ENCODE measurements at regions not wholly inside any gene's neighbourhood (a gene's known extent, or its start where the extent isn't known, plus 50 kb on each side); places are given as distances from the start of the nearest gene placed in this dataset.

DNA sequence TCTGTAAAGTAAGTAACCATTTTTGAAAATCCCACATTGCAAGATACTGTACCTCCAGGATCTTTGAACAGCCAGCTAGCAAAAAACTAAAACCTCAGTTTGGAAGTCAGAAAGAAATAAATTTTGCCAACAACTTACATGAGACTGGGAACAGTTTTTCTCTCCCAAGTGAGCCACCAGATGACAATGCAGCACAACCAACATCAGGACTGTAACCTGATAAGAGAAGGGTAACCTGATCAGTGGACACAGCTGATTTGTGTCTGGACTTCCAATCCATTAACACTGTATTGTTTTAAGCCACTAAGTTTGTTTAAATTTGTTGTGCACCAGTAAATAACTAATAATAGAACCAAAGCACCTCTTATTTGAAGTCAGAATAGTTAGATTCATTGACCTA lies 923.3 kb downstream of the FAT4 start:
- peak; percentile 11 for DNase-seq

DNA sequence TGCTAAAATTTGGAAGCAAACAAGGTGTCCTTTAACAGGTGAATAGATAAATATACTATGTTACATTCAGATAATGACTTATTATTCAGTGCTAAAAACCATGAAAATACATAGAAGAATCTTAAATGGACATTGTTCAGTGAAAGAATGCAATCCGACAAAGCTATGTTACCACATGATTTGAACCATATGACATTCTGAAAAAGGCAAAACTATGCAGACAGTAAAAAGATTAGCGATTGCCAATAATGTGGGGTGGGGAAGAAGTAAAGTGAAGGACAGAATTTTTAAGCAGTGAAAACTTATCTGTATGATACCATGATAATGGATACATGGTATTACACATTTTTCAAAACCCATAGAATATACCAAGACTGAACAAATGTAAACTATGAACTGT lies 926.9 kb downstream of the FAT4 start:
- no peak for DNase-seq

DNA sequence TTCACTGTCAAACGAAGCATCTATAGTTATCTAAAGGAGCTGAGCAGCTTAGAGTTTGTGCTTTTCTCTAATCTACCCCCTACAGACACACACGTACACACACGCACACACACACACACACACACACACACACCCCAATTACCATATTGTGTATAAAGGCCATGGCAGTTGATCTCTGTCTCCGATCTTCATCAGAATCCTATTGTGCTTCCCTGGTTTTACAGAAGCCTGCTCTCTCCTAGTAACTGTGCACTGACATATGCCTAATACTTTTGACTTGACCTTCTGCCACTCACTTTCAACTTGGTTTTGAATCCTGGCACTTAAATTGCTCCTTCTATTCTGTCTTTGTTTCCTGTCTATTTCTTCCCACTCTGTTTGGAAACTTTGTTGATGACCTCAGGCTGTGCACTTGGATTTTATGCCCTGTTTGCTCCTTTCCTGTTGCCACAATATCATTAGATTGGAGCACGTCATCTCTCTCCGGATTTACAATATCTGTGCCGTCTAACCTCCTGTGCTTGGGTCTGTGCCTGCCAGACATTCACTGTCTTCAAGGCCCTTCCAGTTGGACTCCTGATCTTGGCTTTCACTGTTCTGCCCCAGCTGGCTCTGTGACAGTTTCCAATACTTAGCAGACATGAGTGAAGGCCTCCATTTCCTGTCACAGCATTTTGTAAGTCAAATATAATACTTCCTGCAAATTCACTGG lies 928.1 kb downstream of the FAT4 start:
- no peak for DNase-seq

DNA sequence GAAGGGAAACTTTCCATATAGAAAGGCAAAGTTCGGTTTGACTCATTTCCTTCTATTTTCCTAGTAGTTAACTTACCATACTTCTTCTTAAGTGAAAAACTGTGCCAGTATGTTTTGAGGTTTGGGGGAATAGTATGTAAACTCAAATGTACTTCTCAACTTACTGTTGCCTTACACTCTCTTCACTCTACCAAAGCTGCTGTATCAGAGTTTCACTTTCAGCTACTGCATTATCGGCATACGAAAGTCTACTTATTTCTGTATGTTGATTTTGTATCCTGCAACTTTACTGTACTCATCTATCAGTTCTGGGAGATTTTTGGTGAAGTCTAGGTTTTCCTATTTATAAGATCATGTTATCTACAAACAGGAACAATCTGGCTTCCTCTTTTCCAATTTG lies 932.7 kb downstream of the FAT4 start:
- no peak for DNase-seq

DNA sequence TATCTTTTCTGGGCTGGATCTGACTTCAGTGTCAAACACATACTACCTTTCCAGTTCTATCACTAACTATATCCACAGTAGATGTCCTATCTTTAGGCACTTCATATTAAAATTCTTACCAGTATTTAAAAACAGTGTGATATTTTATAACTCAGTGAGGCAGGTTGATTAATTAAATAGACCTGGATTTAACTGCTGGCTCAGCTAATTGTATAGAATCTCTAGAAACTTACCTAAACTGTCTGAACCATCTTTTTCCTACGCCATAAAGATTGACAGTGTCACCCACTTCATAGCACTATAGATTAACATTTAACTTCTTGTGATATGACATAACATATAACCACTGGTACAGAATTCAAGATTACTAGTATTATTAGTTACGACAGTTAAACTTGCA lies 935.3 kb downstream of the FAT4 start:
- no peak for DNase-seq

DNA sequence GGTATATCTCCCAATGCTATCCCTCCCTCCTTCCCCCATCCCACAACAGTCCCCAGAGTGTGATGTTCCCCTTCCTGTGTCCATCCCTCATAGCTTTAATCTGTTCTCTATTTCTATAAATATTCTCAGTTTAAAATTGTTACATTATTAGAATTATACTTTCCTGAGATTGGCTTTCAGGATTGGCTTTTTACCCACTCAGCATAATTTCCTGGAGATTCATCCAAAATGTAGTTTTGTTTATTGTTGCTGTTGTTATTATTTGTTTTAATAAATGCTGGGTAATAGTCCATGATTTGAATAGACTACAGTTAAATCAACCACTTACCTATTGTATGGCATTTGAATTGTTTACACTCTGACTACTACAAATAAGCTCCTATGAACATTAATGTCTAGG lies 936.4 kb downstream of the FAT4 start:
- DNase-seq: no peak

DNA sequence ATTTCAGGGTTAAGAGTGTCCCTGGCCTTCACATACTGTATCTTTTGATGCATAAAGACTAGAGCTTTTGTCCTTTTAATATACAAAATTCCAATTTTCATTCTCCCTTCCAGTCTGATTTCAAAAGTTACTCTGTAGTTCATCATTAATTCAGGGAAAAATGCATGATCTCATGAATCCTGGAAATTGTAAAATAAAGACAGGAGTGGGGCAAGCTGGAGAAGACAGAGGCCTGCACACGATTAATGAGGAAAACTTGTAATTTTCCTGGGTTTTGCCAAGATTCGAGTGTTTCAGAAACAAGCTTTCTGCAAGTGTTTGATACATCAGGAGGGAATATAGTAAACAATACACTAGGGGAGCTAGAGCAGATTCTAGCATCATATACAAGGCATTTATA lies 947.9 kb downstream of the FAT4 start:
- no peak for DNase-seq

DNA sequence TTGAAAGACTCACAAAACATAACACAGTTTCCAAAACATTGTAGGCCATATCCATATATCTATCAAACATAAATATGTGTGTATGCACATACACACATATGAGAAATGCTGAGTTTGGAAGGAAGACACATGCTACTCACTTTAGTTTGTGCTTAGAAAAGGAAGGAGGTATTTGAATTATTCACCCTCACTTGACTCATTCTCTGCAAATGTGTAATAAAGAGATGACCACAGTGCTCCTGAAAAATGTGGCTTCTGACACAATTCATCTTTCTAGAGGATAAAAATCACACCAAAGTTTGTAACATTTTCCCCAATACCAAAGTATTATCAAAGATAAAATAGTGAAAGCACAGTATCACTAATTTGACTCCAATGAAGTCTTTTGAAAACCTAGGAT lies 950.1 kb downstream of the FAT4 start:
- DNase-seq: no peak

DNA sequence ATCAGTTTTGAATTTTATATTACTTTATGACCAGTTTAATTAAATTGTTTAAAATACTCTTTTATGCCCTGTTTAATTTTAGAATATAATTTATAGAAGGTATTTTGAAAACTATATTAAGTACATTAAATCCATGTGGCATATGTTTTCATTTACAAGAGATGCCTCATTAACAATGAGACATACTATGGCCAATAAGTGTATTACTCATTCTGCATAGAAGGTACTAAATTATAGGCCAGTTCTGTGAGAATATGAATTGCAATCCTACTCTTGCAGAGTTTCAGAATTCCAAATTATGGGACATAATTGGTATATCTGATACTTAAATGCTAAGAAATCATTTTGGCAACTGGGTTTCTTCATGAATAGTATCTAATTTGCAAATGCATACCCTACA lies 951.1 kb downstream of the FAT4 start:
- DNase-seq: no peak

DNA sequence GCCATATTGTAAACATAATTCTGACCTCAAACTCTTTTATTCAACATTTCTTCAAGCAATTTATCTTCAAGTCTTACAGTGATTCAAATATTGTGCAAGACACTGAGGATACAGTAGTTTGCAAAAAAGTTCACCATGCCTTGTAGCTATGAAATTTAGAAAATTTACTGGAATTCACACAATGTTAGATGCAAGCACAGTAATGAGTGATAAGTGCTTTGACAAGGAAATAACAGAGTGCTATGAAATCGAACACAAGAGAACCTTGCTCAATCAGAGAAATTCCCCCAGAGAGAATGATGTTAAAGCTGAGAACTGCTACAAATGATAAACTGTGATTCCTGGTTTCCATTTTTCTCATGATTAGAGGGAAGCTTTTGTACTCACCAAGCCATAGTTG lies 952.9 kb downstream of the FAT4 start:
- DNase-seq: no peak

DNA sequence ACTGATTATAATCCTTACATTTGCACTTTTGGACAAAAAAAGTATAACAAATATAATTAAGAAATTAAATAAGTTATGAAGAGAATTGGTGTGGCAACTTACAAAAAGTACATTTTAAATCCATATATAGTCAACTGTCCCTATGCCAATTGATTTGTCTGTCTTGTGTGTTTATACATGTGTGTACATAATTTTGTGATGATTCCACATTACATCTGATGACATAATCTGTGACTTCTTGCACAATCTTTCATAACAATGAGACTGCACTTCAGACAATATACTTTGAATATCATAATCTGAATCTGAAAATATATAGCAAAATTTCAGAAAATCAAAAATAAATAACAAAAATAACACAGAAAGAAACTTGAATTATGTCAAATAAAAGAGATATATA lies 953.4 kb downstream of the FAT4 start:
- DNase-seq: no peak

DNA sequence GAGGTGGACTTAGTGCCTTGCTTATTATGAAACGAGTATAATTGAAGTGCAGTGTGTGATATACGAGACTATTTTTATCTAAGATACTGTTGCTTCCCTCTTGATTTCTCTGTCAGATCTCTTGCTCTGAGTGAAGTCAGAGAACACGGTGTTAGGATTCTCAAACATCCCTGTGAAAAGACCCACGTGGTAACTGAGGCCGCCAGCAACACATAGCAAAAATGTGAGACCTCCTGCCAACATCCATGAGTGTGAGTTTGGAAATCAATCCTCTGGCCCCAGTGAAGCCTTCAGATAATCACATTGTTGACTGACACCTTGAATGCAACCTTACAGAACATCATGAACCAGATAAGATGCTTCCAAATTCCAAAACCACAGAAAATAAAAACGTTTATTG lies 954.4 kb downstream of the FAT4 start:
- DNase-seq: no peak

DNA sequence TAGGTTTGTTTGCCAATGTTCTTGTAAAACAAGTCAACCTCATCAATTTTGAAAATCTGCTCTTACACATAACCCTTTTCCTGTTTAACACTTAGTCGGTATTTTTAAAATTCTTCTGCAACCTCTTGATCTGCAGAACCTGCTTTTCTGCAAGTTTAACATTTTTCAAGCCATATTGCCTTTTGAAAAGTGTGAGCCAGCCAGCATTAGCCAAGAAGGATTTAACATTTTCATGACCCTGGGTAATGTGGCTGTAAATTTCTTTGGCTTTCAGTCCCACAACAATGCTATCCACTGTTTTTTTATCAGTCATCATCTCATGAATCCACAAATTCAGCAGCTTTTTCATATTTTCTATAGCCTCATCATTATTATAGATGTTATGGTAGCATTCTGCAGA lies 956.5 kb downstream of the FAT4 start:
- DNase-seq: peak; percentile 17

DNA sequence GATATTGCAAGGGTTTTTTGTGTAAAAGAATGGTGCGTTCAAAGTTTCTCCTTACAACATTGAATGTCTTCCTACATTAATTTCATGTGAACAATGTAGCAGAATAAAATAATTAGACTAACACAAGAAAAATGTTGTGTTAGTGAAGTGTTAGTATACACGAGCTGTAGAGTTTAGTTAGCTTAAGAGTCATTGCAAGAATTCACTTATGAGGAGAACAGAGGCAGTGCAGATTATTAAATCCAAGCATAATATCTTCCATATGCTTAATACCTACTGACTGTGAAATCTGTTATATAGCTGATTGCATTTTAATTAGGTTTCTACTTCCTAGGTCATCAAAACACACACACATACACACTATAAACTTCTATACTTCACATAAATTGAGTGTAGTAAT lies 959.0 kb downstream of the FAT4 start:
- DNase-seq: no peak

DNA sequence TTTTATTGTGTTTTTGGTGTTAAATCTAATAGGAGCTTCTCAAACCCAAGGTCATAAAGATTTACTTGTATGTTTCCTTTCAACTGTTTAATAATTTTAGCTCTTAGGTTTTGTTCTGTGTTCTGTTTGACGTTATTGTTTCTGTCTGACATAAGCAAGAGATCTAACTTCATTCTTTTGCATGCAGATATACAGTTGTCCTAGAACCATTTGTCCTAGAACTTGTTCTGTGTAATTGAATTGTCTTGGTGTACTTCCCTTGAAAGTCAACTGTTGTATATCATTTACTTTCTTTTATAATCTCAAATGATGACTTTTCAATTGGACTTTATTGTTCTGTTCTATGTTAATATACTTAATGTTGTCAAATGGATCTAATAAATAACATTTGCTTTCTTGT lies 977.1 kb downstream of the FAT4 start:
- DNase-seq: no peak

DNA sequence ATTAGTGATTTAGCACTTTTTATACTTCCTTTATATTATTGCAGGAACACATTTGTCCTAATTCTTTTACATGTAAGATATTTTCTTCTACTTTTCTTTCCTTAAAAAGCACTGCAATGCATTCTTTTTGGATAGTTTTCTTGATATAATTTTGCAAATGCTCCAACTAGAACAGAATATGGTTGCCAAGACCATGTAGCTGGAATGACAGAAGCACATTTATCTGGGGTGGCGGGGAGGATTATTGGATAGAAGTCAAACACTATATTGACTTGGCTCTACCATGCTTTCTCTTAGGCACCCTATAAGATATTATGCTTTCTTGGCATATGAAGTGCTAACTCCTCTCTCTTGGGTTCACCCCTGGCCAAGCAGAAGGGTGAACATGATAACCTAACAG lies 983.5 kb downstream of the FAT4 start:
- DNase-seq: no peak

DNA sequence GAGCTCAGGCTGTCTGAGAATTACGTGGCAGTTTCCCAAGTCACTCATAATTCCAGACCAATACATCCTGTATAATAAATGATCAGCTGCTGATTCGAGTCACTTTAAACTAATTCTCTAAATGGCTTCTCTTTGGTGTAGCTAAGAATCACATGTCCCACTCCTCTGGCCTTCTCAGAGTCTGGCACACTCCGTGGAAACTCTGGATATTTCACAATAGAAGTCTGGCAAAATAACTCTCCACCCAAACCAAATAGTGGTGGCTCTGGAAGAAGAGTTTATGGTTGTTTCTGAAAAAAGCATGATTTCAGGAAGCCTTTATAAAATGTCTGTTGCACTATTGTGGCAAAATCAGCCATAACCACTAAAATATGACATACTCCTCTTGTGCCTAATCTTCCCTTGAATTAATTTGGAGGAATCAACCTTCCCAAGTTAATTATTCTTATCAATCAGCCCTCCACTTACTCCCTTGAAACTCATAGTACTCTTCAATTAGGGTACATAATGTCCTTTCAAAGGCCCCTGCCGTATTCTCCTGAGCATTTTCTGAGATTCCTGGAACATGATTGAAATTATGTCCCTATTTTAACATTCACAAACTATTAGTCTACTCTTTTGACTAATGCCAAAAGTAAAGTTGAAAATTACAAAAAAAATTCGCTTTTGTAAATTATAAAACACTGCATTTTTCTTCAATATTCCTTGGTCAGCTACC lies 991.6 kb downstream of the FAT4 start:
- DNase-seq: no peak

DNA sequence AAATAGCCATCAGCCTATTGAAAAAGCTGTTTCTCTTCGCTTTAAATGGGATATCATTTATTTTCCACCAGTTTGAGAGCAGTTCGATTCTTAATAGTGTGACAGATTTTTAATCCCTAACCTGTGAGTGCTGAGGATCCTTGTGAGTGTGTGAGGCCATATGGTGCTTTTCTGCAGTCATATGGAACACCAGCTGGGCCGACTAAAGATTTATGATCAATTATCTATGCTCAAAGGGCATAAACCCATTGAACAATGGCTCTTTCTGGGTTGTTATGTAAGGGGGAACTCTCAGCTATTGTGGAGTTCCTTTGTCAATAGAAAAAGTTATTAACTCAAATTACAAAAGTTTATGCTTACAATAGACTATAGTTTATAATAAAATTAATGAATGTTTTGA lies 1003.6 kb downstream of the FAT4 start:
- DNase-seq: no peak

DNA sequence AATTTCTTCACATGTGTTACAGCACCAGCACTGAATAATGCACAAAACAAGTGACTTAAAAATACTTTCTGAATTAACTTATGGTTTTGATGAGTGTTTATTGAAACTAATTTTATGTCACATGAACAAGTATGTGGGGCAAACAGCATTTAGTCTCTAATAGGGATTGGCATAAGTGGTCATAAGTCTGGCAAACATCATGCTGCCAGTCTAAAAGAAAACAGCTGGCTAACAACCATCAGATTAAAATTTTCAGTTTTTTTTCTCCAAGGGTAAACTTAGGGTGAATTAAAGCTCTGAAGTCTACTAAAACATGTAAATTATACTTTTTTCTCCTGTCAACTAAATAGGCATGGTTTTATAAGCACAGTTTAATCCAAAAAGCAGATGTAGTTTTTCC lies 1014.2 kb downstream of the FAT4 start:
- no peak for DNase-seq

DNA sequence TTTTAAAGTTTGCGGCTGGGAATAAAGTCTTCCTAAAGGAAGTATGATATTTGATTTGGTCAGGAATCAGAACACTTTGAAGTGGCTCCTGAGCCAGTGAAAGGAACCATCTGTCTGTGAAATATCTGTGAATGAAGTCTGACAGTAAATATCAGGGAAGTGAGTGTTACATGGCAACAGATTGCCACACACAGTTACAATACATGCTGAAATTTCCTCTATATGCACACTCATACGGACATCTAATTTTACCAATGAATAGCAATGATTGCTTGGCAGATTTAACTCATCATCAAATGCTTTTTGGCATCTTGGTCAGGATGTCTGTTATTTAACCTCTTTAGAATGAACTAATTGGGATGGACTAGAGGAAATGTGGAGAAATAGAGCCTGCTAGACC lies 1023.8 kb downstream of the FAT4 start:
- no peak for DNase-seq

DNA sequence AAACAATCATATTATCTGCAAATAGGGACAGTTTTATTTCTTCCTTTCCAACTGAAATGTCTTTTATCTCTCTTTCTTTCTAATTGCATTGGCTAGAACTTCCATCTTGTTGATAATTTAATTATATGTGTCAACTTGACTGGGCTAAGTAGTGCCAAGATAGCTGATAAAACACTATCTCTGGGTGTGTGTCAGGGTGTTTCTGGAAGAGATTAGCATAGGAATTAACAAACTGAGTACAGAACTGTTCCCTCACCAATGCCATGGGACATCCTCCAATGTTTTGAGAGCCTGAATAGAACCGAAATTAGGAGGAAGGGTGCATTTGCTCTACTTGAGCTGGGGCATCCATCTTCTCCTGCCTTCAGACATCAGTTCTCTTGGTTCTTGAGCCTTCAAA lies 1027.2 kb downstream of the FAT4 start:
- DNase-seq: no peak

DNA sequence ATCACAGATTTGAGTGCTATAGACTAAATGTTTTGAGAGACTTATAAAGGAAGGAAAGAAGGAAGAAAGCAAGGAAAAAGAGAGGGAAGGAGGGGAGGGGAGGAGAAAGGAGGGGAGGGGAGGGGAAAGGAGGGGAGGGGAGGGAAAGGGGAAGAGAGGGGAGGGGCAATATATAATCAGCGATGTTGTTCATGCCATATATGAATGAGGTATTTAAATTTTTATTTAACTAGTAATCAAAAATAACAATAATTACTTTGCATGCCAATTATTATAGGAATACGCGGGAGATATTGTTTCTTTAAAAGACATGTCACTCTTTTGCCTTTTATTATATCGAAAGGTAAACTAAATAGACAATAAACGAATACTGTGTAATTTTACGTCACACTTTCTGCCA lies 1029.7 kb downstream of the FAT4 start:
- DNase-seq: no peak

DNA sequence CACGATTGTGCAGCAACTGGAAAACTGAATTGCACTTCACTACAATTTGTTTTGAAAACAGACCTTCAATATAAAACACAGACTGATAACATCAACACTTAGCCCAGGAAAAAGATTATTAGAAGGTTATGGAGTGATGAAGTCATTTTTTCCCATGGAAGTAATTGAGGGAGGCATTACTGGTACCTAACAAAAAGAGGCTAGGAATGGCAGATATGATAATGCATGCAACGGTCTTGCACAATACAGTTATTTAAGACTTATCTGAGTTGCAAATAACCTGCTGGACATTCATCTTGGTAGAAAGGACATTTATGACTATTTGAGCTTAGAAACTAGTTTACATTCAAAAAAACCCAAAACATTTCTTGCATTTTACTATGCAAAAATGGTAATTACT lies 1031.9 kb downstream of the FAT4 start:
- DNase-seq: no peak

DNA sequence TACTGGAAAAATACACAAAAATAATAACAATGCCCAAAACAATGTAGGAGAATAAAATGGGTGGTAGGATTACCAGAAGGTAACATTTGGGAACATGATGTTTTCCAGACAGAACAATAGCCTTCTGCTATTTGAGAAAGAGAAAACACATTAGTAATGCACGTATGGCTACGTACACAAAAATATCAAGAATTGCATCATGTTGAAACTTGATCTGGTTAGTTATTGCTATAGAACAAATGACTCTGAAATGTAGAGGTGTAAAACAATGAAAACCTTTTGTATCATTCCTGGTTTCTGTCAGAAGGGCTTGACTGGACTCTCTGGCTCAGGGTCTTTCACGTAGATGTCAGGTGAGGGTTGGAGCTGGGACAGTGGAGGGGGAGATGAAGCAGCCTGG lies 1040.0 kb downstream of the FAT4 start:
- DNase-seq: no peak

Measured in left kidney (tissue), 1 donor.